ENCODE measurements at regions not wholly inside any gene's neighbourhood (a gene's known extent, or its start where the extent isn't known, plus 50 kb on each side); places are given as distances from the start of the nearest gene placed in this dataset.
A peak's percentile ranks its signal among the peaks of the same experiment; 100 is the strongest.

DNA sequence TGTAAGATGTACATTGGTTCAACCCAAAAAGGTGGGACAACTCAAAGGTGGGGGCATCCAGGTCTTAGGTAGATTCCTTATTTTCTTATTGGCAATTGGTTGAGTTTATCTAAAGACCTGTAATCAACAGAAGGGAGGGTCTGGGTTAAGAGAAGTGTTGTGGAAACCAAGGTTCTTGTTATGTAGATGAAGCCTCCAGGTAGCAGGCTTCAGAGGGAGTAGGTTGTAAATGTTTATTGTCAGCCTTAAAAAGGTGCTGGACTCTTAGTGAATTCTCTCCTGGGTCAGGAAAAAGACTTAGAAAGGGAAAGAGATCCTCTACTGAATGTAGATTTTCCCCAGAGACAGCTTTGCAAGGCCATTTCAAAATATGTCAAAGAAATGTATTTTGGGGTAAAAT lies 125.3 kb upstream of the NDUFV2 start:
- Histone ChIP-seq H3K27me3 (no peaks in the 10 kb centered on the region), H3K9me3 (no peaks in the 10 kb centered on the region), H3K4me1 (peaks cover 0 to 7% (median 0%) of the 10 kb centered on the region in 4 donors), H3K27ac (peak overlapping the region; percentile 54 to 76 (median 69)), H3K36me3 (no peaks in the 10 kb centered on the region), H3K4me3 (no peak overlapping the region)
- TF ChIP-seq EP300 (IDR thresholded peaks at IDR 0.05; ENCODE audit: low read depth) (no peak), CTCF (IDR thresholded peaks at IDR 0.05) (no peak), POLR2A (IDR thresholded peaks at IDR 0.05) (no peak), POLR2AphosphoS5 (IDR thresholded peaks at IDR 0.05) (no peak)
- in situ Hi-C loops (cut with MboI; ENCODE audit: low pct_ligation_motif_present in 1 of 4, low pct_unique_long_range_greater_than_20kb in 1 of 4, low sequenced_read_pairs in 3 of 4) (loop anchor here (25.0 kb wide), 2 partner anchors 290 to 490 kb away; no protein-coding TSS in a partner anchor), intact Hi-C loops (cut with DNase I; ENCODE audit: low total_unique reads) (no loop called here)
- no peak for DNase-seq

DNA sequence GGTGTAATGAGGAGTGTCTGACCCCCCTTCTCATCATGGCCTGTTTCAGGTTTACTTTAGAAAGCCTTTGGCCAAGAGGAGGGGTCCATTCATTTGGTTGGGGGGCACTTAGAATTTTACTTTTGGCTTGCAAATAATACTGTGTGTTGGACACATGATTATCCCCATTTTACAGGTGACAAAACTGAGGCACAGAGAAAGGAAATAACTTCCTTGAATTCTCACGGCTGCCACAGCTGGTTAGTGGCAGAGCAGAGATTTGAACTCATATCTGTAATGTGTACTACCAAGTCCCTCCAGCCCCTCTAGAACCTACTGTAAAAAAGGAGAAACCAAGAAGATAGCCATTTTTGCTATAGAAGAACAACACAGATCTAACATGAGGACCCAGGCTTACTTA lies 124.8 kb upstream of the NDUFV2 start:
- Histone ChIP-seq H3K4me1 (peaks cover 0 to 7% (median 0%) of the 10 kb centered on the region in 4 donors), H3K36me3 (no peaks in the 10 kb centered on the region), H3K27me3 (no peaks in the 10 kb centered on the region), H3K9me3 (no peaks in the 10 kb centered on the region), H3K27ac (peak overlapping the region; percentile 54 to 76 (median 66)), H3K4me3 (no peak overlapping the region)
- WGBS, 2 donors (ENCODE audit: low coverage in 1 of 2) = 100% methylated on average over 1 of the region's 1 CpG; no CpG with 5 or more reads in 1 of the 2 donors
- in situ Hi-C loops (cut with MboI; ENCODE audit: low pct_ligation_motif_present in 1 of 4, low pct_unique_long_range_greater_than_20kb in 1 of 4, low sequenced_read_pairs in 3 of 4) = loop anchor here (25.0 kb wide), 2 partner anchors 290 to 490 kb away; no protein-coding TSS in a partner anchor
- TF ChIP-seq POLR2A (IDR thresholded peaks at IDR 0.05) (no peak), EP300 (IDR thresholded peaks at IDR 0.05; ENCODE audit: low read depth) (no peak), POLR2AphosphoS5 (IDR thresholded peaks at IDR 0.05) (no peak), CTCF (IDR thresholded peaks at IDR 0.05) (no peak)
- no peak for DNase-seq
- intact Hi-C loops (cut with DNase I; ENCODE audit: low total_unique reads) = no loop called here

DNA sequence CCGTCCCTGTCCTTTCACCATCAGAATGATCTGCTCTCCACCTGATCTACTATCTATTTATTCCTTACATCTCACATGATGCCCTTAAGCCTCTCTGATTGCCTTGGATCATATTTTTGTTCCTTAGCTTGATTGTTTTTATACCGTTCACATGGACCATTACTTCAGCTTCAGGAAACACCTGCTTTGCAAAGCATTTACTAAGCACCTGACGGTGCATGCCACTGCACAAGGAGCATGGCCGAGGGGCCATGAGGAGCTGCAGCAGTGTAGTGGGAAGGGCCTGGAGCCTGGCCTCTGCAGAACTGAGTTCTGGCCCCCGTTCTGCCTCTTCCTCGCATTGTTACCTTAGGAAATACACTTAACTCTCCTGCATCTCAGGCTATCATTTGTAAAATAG lies 124.1 kb upstream of the NDUFV2 start:
- Histone ChIP-seq H3K4me1 (peaks cover 0 to 10% (median 0%) of the 10 kb centered on the region in 4 donors), H3K27me3 (peaks cover 1% of the 10 kb centered on the region), H3K27ac (peak overlapping the region; percentile 54 to 76 (median 66)), H3K4me3 (no peak overlapping the region), H3K9me3 (no peaks in the 10 kb centered on the region), H3K36me3 (no peaks in the 10 kb centered on the region)
- in situ Hi-C loops (cut with MboI; ENCODE audit: low pct_ligation_motif_present in 1 of 4, low pct_unique_long_range_greater_than_20kb in 1 of 4, low sequenced_read_pairs in 3 of 4) (loop anchor here (25.0 kb wide), 2 partner anchors 291 to 491 kb away; no protein-coding TSS in a partner anchor), intact Hi-C loops (cut with DNase I; ENCODE audit: low total_unique reads) (no loop called here)
- WGBS, 2 donors (ENCODE audit: low coverage in 1 of 2) = 77 to 82% methylated on average over 4 to 6 of the region's 6 CpGs
- TF ChIP-seq POLR2A (IDR thresholded peaks at IDR 0.05) (no peak), CTCF (IDR thresholded peaks at IDR 0.05) (no peak), EP300 (IDR thresholded peaks at IDR 0.05; ENCODE audit: low read depth) (no peak), POLR2AphosphoS5 (IDR thresholded peaks at IDR 0.05) (no peak)
- no peak for DNase-seq

DNA sequence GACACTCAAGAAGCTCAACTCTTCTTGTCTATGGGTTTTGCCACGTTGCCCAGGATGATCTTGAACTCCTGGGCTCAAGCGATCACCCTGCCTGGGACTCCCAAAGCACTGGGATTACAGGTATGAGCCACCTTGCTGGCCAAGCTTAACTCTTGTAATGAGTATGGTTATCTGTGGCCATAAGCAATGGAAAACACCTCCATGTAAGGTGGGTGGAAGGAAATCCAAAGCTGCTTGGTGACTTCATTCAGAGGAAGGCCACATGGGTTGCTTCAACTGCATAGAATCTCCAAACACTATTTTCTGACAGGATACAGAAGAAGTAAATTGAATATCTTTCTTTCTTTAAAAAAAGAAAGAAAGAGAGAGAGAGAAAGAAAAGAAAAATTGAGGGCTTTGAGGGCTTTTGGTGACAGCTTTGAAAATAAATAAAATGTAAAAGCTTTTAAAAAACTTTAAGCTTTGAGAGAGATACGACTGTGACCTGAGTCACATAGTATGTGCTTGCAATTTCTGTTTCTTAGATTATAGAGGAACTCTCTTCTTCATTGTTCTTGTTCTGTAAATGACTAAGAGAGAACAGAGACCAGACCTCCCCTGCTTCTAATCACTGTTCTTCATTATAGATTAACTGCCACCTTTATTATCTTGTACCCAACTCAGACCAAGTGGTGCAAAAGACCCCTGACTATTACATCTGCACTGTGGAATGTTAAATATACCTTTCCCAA lies 123.1 kb upstream of the NDUFV2 start:
- peak overlapping the region; percentile 54 to 76 (median 66) for H3K27ac ChIP-seq
- DNase-seq = no peak
- H3K4me1 ChIP-seq = peaks cover 0 to 10% (median 0%) of the 10 kb centered on the region in 4 donors
- H3K36me3 ChIP-seq = no peaks in the 10 kb centered on the region
- TF ChIP-seq CTCF (IDR thresholded peaks at IDR 0.05) = no peak
- TF ChIP-seq POLR2AphosphoS5 (IDR thresholded peaks at IDR 0.05) = no peak
- TF ChIP-seq EP300 (IDR thresholded peaks at IDR 0.05; ENCODE audit: low read depth) = no peak
- no peak for TF ChIP-seq POLR2A (IDR thresholded peaks at IDR 0.05)
- intact Hi-C loops (cut with DNase I; ENCODE audit: low total_unique reads) (no loop called here), in situ Hi-C loops (cut with MboI; ENCODE audit: low pct_ligation_motif_present in 1 of 4, low pct_unique_long_range_greater_than_20kb in 1 of 4, low sequenced_read_pairs in 3 of 4) (loop anchor here (25.0 kb wide), 2 partner anchors 292 to 492 kb away; no protein-coding TSS in a partner anchor)
- H3K27me3 ChIP-seq = peaks cover 3% of the 10 kb centered on the region
- H3K9me3 ChIP-seq = no peaks in the 10 kb centered on the region
- 40 to 69% methylated on average over 1 to 3 of the region's 3 CpGs for WGBS, 2 donors (ENCODE audit: low coverage in 1 of 2)
- no peak overlapping the region for H3K4me3 ChIP-seq

Data from transverse colon (tissue), 4 donors.